Smooth muscle cell (in vitro differentiated cells): ENCODE measurements at regions not wholly inside any gene's neighbourhood (a gene's known extent, or its start where the extent isn't known, plus 50 kb on each side); places are given as distances from the start of the nearest gene placed in this dataset.

Experiments
- DNase-seq: peaks from one replicate; lab custom pipeline; 2025; ENCODE audit not compliant: unreplicated experiment; lab: John Stamatoyannopoulos, UW
- H2AFZ ChIP-seq: fragments of 200-600 bp; sonication (generic); 2 replicates; pipeline ENCODE4 v1.6.0; 2016; ENCODE audit warnings: antibody characterized with exemption, low read depth, mild to moderate bottlenecking
- H3F3A ChIP-seq: fragments of 200-600 bp; sonication (generic); 2 replicates; pipeline ENCODE4 v1.6.0; 2017; ENCODE audit warnings: antibody characterized with exemption, low read depth
- H3K27ac ChIP-seq: fragments of 200-600 bp; sonication (generic); 2 replicates; pipeline ENCODE4 v1.5.1; 2016; ENCODE audit warnings: low read depth, mild to moderate bottlenecking
- H3K27me3 ChIP-seq: fragments of 200-600 bp; sonication (generic); 2 replicates; pipeline ENCODE4 v1.6.1; 2016; ENCODE audit warnings: low read depth, mild to moderate bottlenecking
- H3K36me3 ChIP-seq: fragments of 200-600 bp; sonication (generic); 2 replicates; pipeline ENCODE4 v1.5.1; 2016; ENCODE audit warnings: low read depth
- H3K4me1 ChIP-seq: fragments of 200-600 bp; sonication (generic); 2 replicates; pipeline ENCODE4 v1.5.1; 2016; ENCODE audit warnings: low read depth
- H3K4me2 ChIP-seq: fragments of 200-600 bp; sonication (generic); 2 replicates; pipeline ENCODE4 v1.6.0; 2016; ENCODE audit warnings: mild to moderate bottlenecking
- H3K4me3 ChIP-seq: fragments of 200-600 bp; sonication (generic); 2 replicates; pipeline ENCODE4 v1.5.1; 2016; ENCODE audit warnings: mild to moderate bottlenecking
- H3K79me2 ChIP-seq: fragments of 200-600 bp; sonication (generic); 2 replicates; pipeline ENCODE4 v1.6.0; 2016; ENCODE audit warnings: low read depth, mild to moderate bottlenecking
- H3K9ac ChIP-seq: fragments of 200-600 bp; sonication (generic); 2 replicates; pipeline ENCODE4 v1.6.0; 2016; ENCODE audit warnings: low read depth
- H3K9me3 ChIP-seq: fragments of 200-600 bp; sonication (generic); replicated peaks from 2 replicates; pipeline ENCODE4 v1.5.1; 2016; ENCODE audit warnings: low read depth
- H4K20me1 ChIP-seq: fragments of 200-600 bp; sonication (generic); 2 replicates; pipeline ENCODE4 v1.6.0; 2016; ENCODE audit warnings: low read depth
- WGBS: methylation state at CpG from one replicate; pipeline ENCODE4 v1.1.7; 2016; ENCODE audit warnings: low lambda C conversion rate; 5-methylcytosine and 5-hydroxymethylcytosine counted together
- TF ChIP-seq, protein P1 (sequence below): fragments of 200-600 bp; sonication (generic); IDR thresholded peaks from 2 replicates; pipeline ENCODE4 v1.5.1; 2017; ENCODE audit warnings: borderline replicate concordance, mild to moderate bottlenecking, antibody characterized with exemption; ENCODE audit not compliant: insufficient read depth, poor library complexity, severe bottlenecking

- H3K4me2 ChIP-seq = no peak overlapping the region
- H3K27ac ChIP-seq = no peak overlapping the region
- no peak overlapping the region for H2AFZ ChIP-seq
- H3K4me3 ChIP-seq = no peak overlapping the region
- H3K36me3 ChIP-seq = no peaks in the 10 kb centered on the region
- H3K27me3 ChIP-seq = no peaks in the 10 kb centered on the region
- no peaks in the 10 kb centered on the region for H3K79me2 ChIP-seq
- TF ChIP-seq, protein P1, sequence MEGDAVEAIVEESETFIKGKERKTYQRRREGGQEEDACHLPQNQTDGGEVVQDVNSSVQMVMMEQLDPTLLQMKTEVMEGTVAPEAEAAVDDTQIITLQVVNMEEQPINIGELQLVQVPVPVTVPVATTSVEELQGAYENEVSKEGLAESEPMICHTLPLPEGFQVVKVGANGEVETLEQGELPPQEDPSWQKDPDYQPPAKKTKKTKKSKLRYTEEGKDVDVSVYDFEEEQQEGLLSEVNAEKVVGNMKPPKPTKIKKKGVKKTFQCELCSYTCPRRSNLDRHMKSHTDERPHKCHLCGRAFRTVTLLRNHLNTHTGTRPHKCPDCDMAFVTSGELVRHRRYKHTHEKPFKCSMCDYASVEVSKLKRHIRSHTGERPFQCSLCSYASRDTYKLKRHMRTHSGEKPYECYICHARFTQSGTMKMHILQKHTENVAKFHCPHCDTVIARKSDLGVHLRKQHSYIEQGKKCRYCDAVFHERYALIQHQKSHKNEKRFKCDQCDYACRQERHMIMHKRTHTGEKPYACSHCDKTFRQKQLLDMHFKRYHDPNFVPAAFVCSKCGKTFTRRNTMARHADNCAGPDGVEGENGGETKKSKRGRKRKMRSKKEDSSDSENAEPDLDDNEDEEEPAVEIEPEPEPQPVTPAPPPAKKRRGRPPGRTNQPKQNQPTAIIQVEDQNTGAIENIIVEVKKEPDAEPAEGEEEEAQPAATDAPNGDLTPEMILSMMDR = no peak
- H3K4me1 ChIP-seq = no peaks in the 10 kb centered on the region
- DNase-seq = no peak
- H4K20me1 ChIP-seq = no peaks in the 10 kb centered on the region
- no peaks in the 10 kb centered on the region for H3K9me3 ChIP-seq
- H3F3A ChIP-seq = no peaks in the 10 kb centered on the region
- H3K9ac ChIP-seq = no peak overlapping the region
Measured at GRCh38 chr5:20286512-20286911, 298.5 kb upstream of the CDH18 start.

GRCh38 chr5:20276959-20277263 is 288.9 kb upstream of the CDH18 start:
- TF ChIP-seq, protein P1 = no peak
- no peak overlapping the region for H3K4me3 ChIP-seq
- no peaks in the 10 kb centered on the region for H3K9me3 ChIP-seq
- H3K27ac ChIP-seq = no peak overlapping the region
- no peaks in the 10 kb centered on the region for H3K4me1 ChIP-seq
- no peaks in the 10 kb centered on the region for H3F3A ChIP-seq
- H3K36me3 ChIP-seq = no peaks in the 10 kb centered on the region
- no peaks in the 10 kb centered on the region for H3K27me3 ChIP-seq
- H4K20me1 ChIP-seq = no peaks in the 10 kb centered on the region
- H2AFZ ChIP-seq = no peak overlapping the region
- no peak overlapping the region for H3K4me2 ChIP-seq
- H3K9ac ChIP-seq = no peak overlapping the region
- DNase-seq = no peak
- 76% methylated on average over 5 of the region's 5 CpGs for WGBS
- no peaks in the 10 kb centered on the region for H3K79me2 ChIP-seq

DNA sequence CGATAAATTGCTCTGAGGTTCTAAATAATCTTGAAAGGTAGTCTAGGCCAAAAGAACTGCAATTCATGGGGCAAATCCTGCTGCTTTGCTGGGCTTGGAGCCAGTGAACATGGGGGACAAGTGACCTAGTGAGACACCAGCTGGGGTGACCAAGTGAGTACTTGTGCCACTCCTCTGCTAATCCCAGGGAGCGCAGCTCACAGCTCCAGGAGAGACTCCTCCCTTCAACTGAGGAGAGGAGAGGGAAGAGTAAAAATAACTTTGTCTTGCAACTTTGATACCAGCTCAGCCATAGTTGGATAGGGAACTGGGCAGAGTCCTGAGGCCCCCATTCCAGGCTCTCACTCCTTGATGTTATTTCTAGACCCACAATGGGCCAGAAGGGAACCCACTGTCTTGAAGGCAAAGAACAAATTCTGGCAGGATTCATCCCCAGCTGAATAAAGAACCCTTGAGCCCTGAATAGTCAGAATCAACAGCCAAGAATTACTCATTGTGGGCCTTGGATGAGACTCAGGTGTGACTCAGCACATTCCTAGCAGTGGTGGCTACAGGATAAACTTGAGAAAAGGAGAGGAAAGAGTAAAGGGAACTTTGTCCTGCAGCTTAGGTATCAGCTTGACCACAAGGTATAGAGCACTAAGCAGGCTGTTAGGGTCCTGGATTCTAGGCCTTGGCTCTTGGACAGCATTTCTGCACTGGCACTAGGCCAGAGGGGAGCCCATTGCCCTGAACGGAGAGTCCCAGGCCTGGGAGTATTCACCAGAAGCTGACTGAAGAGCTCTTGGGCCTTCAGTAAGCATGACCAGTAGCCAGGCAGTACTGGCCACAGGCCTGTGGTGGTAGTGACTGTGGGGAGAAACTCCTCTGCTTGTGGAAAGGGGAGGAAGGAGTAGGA is 288.3 kb upstream of the CDH18 start:
- TF ChIP-seq, protein P1 = no peak
- H3K9ac ChIP-seq = no peak overlapping the region
- no peaks in the 10 kb centered on the region for H3K9me3 ChIP-seq
- H3K4me2 ChIP-seq = no peak overlapping the region
- no peak overlapping the region for H3K4me3 ChIP-seq
- H3K27ac ChIP-seq = no peak overlapping the region
- H2AFZ ChIP-seq = no peak overlapping the region
- no peaks in the 10 kb centered on the region for H3K27me3 ChIP-seq
- DNase-seq = no peak
- H4K20me1 ChIP-seq = no peaks in the 10 kb centered on the region
- H3K4me1 ChIP-seq = no peaks in the 10 kb centered on the region
- 93% methylated on average over 3 of the region's 3 CpGs for WGBS
- no peaks in the 10 kb centered on the region for H3K36me3 ChIP-seq
- no peaks in the 10 kb centered on the region for H3K79me2 ChIP-seq
- no peaks in the 10 kb centered on the region for H3F3A ChIP-seq

DNA sequence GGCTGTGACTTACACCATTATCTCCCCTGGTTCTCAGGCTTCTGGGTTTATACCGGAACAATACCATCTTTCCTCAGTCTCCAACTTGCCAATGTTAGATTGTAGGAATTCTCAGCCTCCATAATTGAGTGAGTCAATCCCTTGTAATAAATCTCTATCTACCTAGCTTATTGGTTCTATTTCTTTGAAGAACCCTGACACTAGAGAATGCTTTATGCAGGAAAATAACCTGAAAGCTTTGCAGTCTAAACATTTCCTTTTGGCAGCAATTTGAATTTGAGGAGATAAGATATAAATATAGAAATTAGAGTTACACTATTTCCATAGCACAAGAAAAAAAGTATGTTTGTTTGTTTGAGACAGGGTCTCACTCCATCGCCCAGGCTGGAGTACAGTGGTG is 278.1 kb upstream of the CDH18 start:
- no peaks in the 10 kb centered on the region for H3K36me3 ChIP-seq
- no peak overlapping the region for H2AFZ ChIP-seq
- H3K9ac ChIP-seq = no peak overlapping the region
- no peaks in the 10 kb centered on the region for H3F3A ChIP-seq
- H3K27me3 ChIP-seq = no peaks in the 10 kb centered on the region
- H3K4me3 ChIP-seq = no peak overlapping the region
- 98% methylated on average over 2 of the region's 2 CpGs for WGBS
- DNase-seq = no peak
- no peaks in the 10 kb centered on the region for H3K9me3 ChIP-seq
- H3K27ac ChIP-seq = no peak overlapping the region
- H3K79me2 ChIP-seq = no peaks in the 10 kb centered on the region
- H3K4me2 ChIP-seq = no peak overlapping the region
- H3K4me1 ChIP-seq = no peaks in the 10 kb centered on the region
- TF ChIP-seq, protein P1 = no peak
- H4K20me1 ChIP-seq = no peaks in the 10 kb centered on the region
